Panc1 (cell line): ENCODE measurements at regions not wholly inside any gene's neighbourhood (a gene's known extent, or its start where the extent isn't known, plus 50 kb on each side); places are given as distances from the start of the nearest gene placed in this dataset.

Experiments
- ATAC-seq: fragments of 200-7000 bp; cut with Tn5 transposase; 2 replicates; pipeline ENCODE4 v1.9.1; 2020; ENCODE audit warnings: mild to moderate bottlenecking, moderate library complexity
- BruUV-seq: library from RNA; stranded (reverse); fragments of 400-500 nt; replicated peaks from 2 replicates; lab custom pipeline; 2021; lab: Mats Ljungman, UMichigan
- CTCF ChIA-PET: fragments of 300-600 bp; sonication (Branson Sonifier 250); formaldehyde crosslinking; loops from one replicate; lab custom pipeline; 2022; ENCODE audit warnings: antibody characterized with exemption; lab: Charles Lee
- POLR2A ChIA-PET: fragments of 300-600 bp; sonication (Branson Sonifier 250); formaldehyde crosslinking; loops from one replicate; lab custom pipeline; 2022; ENCODE audit warnings: antibody characterized with exemption; lab: Charles Lee
- DNase-seq: peaks from one replicate; pipeline ENCODE4 v3.0.0-alpha.2; 2010; ENCODE audit warnings: low read depth, low spot score
- H3K27ac ChIP-seq: 2 replicates; pipeline ENCODE4 v1.5.1; 2011; ENCODE audit warnings: mild to moderate bottlenecking, low read length, inconsistent platforms
- H3K27me3 ChIP-seq: fragments of 200-500 bp; sonication (Bioruptor generic); 2 replicates; pipeline ENCODE4 v1.6.0; 2014; ENCODE audit warnings: low read length, inconsistent platforms; ENCODE audit not compliant: control insufficient read depth, insufficient read depth
- H3K36me3 ChIP-seq: fragments of 200-500 bp; sonication (Bioruptor generic); 2 replicates; pipeline ENCODE4 v1.5.1; 2014; ENCODE audit warnings: inconsistent platforms, mild to moderate bottlenecking, low read length, moderate library complexity; ENCODE audit not compliant: control insufficient read depth, insufficient read depth
- H3K4me1 ChIP-seq: 2 replicates; pipeline ENCODE4 v1.5.1; 2011; ENCODE audit warnings: inconsistent platforms, mild to moderate bottlenecking, low read length, moderate library complexity; ENCODE audit not compliant: control insufficient read depth, insufficient read depth
- H3K4me3 ChIP-seq, 2 experiments: 2 replicates each; pipeline ENCODE4 v1.5.1; 2011 to 2012; ENCODE audit warnings: low read depth in 2 of 2, low read length in 2 of 2, mild to moderate bottlenecking in 2 of 2, inconsistent platforms in 1 of 2, moderate library complexity in 1 of 2
- H3K9me3 ChIP-seq: fragments of 200-500 bp; sonication (Bioruptor generic); 2 replicates; pipeline ENCODE4 v1.5.1; 2014; ENCODE audit warnings: low read depth, mild to moderate bottlenecking, inconsistent platforms, low read length, moderate library complexity; ENCODE audit not compliant: control insufficient read depth, insufficient read depth
- POLR2AphosphoS5 ChIP-seq: IDR thresholded peaks from 2 replicates; pipeline ENCODE4 v1.6.1; 2012; ENCODE audit warnings: mild to moderate bottlenecking, low read depth, low read length, moderate library complexity
- SIN3A ChIP-seq: IDR thresholded peaks from 2 replicates; pipeline ENCODE4 v1.6.1; 2012; ENCODE audit warnings: low read depth, mild to moderate bottlenecking, low read length, moderate library complexity, borderline replicate concordance; ENCODE audit not compliant: insufficient read depth
- TCF7L2 ChIP-seq: IDR thresholded peaks from 2 replicates; pipeline ENCODE4 v1.6.1; 2011; ENCODE audit warnings: mild to moderate bottlenecking, low read depth, low read length, inconsistent platforms
- in situ Hi-C: cut with HindIII; loops from 2 replicates; pipeline ENCODE4 v1.10.0; 2016; ENCODE audit warnings: low sequenced_read_pairs, low pct_unique_long_range_greater_than_20kb
- intact Hi-C: fragments of 100-400 bp; cut with micrococcal nuclease; formaldehyde crosslinking; loops from one replicate; pipeline ENCODE4 v1.10.0; 2022; ENCODE audit not compliant: unreplicated experiment
- TF ChIP-seq, protein P1 (sequence below), 2 experiments: IDR thresholded peaks; 2 replicates each; pipeline ENCODE4 v1.6.1; 2011 to 2012; ENCODE audit warnings: low read depth in 2 of 2, control low read depth in 1 of 2, low read length in 1 of 2, mild to moderate bottlenecking in 1 of 2, moderate library complexity in 1 of 2; ENCODE audit not compliant: insufficient read depth in 1 of 2
- TF ChIP-seq, protein P2 (sequence below): fragments of 450-650 bp; IDR thresholded peaks from 2 replicates; pipeline ENCODE4 v1.5.1; 2017; ENCODE audit warnings: mild to moderate bottlenecking

- H3K27me3 ChIP-seq: no peaks in the 10 kb centered on the region
- no peaks in the 10 kb centered on the region for H3K4me1 ChIP-seq
- ATAC-seq (no peak), DNase-seq (no peak)
- no peaks in the 10 kb centered on the region; the same call in 1 of the 2 replicates for H3K9me3 ChIP-seq
- H3K36me3 ChIP-seq: no peaks in the 10 kb centered on the region
- no peak overlapping the region for H3K27ac ChIP-seq
- CTCF ChIA-PET: no interaction called here
- TF ChIP-seq SIN3A (no peak), POLR2AphosphoS5 (no peak), TCF7L2 (no peak)
- TF ChIP-seq, protein P1, sequence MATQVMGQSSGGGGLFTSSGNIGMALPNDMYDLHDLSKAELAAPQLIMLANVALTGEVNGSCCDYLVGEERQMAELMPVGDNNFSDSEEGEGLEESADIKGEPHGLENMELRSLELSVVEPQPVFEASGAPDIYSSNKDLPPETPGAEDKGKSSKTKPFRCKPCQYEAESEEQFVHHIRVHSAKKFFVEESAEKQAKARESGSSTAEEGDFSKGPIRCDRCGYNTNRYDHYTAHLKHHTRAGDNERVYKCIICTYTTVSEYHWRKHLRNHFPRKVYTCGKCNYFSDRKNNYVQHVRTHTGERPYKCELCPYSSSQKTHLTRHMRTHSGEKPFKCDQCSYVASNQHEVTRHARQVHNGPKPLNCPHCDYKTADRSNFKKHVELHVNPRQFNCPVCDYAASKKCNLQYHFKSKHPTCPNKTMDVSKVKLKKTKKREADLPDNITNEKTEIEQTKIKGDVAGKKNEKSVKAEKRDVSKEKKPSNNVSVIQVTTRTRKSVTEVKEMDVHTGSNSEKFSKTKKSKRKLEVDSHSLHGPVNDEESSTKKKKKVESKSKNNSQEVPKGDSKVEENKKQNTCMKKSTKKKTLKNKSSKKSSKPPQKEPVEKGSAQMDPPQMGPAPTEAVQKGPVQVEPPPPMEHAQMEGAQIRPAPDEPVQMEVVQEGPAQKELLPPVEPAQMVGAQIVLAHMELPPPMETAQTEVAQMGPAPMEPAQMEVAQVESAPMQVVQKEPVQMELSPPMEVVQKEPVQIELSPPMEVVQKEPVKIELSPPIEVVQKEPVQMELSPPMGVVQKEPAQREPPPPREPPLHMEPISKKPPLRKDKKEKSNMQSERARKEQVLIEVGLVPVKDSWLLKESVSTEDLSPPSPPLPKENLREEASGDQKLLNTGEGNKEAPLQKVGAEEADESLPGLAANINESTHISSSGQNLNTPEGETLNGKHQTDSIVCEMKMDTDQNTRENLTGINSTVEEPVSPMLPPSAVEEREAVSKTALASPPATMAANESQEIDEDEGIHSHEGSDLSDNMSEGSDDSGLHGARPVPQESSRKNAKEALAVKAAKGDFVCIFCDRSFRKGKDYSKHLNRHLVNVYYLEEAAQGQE (IDR thresholded peaks at IDR 0.05; ENCODE audit: insufficient read depth in 1 of 2, low read depth in 2 of 2, low read length in 1 of 2): no peak
- TF ChIP-seq, protein P2, sequence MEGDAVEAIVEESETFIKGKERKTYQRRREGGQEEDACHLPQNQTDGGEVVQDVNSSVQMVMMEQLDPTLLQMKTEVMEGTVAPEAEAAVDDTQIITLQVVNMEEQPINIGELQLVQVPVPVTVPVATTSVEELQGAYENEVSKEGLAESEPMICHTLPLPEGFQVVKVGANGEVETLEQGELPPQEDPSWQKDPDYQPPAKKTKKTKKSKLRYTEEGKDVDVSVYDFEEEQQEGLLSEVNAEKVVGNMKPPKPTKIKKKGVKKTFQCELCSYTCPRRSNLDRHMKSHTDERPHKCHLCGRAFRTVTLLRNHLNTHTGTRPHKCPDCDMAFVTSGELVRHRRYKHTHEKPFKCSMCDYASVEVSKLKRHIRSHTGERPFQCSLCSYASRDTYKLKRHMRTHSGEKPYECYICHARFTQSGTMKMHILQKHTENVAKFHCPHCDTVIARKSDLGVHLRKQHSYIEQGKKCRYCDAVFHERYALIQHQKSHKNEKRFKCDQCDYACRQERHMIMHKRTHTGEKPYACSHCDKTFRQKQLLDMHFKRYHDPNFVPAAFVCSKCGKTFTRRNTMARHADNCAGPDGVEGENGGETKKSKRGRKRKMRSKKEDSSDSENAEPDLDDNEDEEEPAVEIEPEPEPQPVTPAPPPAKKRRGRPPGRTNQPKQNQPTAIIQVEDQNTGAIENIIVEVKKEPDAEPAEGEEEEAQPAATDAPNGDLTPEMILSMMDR: no peak
- POLR2A ChIA-PET: no interaction called here
- no peak overlapping the region for H3K4me3 ChIP-seq
- intact Hi-C loops (no loop called here), in situ Hi-C loops (no loop called here)
- no TSS peak for BruUV-seq
Measured at GRCh38 chr17:14715561-14715960, 414.7 kb downstream of the HS3ST3B1 start.

DNA sequence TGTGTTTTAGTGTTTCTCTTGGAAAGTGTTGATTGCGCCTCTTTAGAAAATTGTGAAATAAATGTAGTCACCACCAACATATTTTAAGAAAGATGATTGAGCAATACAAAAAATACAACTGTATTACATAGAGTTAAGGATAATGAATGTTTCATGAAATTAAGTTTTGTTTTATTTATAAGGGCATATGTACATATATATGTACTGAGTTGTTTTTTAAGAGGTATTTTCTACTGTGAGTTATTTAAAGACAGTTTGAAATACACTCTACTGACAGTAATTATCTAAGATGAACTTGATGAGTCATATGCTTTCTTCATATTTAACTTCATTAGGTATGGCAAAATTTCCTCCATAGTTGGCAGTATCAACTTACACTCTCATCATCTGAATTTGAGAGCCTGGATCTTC is 411.7 kb downstream of the HS3ST3B1 start:
- H3K4me3 ChIP-seq: no peak overlapping the region
- H3K27me3 ChIP-seq: no peaks in the 10 kb centered on the region
- BruUV-seq: no TSS peak
- ATAC-seq: no peak
- POLR2A ChIA-PET: no interaction called here
- CTCF ChIA-PET: no interaction called here
- no peaks in the 10 kb centered on the region for H3K9me3 ChIP-seq
- no peak overlapping the region for H3K27ac ChIP-seq
- no peaks in the 10 kb centered on the region for H3K36me3 ChIP-seq
- no peak for DNase-seq
- intact Hi-C loops: no loop called here
- no peaks in the 10 kb centered on the region for H3K4me1 ChIP-seq
- TF ChIP-seq TCF7L2: no peak
- no peak for TF ChIP-seq SIN3A
- TF ChIP-seq, protein P2: no peak
- TF ChIP-seq POLR2AphosphoS5: no peak
- TF ChIP-seq, protein P1 (IDR thresholded peaks at IDR 0.05; ENCODE audit: insufficient read depth in 1 of 2, low read depth in 2 of 2, low read length in 1 of 2): no peak
- in situ Hi-C loops: no loop called here
